ENCODE measurements at regions not wholly inside any gene's neighbourhood (a gene's known extent, or its start where the extent isn't known, plus 50 kb on each side); places are given as distances from the start of the nearest gene placed in this dataset.

GRCh38 chr2:156145469-156145868, 187.1 kb downstream of the NR4A2 start:
- no peaks in the 10 kb centered on the region for H3K9me3 ChIP-seq (ENCODE audit: insufficient read depth, low read depth, low read length)
- no peaks in the 10 kb centered on the region for H3K27me3 ChIP-seq (ENCODE audit: insufficient read depth, low read length, poor library complexity, severe bottlenecking)
- H4K20me1 ChIP-seq (ENCODE audit: insufficient read depth, low read length, poor library complexity, severe bottlenecking), result no peaks in the 10 kb centered on the region
- no peaks in the 10 kb centered on the region for H3K79me2 ChIP-seq (ENCODE audit: insufficient read depth, low read length)
- H3K36me3 ChIP-seq (ENCODE audit: insufficient read depth, low read length), result no peaks in the 10 kb centered on the region
- TF ChIP-seq EZH2phosphoT487 (IDR thresholded peaks at IDR 0.05; ENCODE audit: borderline replicate concordance), result no peak
- TF ChIP-seq, protein P1, sequence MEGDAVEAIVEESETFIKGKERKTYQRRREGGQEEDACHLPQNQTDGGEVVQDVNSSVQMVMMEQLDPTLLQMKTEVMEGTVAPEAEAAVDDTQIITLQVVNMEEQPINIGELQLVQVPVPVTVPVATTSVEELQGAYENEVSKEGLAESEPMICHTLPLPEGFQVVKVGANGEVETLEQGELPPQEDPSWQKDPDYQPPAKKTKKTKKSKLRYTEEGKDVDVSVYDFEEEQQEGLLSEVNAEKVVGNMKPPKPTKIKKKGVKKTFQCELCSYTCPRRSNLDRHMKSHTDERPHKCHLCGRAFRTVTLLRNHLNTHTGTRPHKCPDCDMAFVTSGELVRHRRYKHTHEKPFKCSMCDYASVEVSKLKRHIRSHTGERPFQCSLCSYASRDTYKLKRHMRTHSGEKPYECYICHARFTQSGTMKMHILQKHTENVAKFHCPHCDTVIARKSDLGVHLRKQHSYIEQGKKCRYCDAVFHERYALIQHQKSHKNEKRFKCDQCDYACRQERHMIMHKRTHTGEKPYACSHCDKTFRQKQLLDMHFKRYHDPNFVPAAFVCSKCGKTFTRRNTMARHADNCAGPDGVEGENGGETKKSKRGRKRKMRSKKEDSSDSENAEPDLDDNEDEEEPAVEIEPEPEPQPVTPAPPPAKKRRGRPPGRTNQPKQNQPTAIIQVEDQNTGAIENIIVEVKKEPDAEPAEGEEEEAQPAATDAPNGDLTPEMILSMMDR (conservative IDR thresholded peaks at IDR 0.05; ENCODE audit: low read length), result no peak
- H3K4me3 ChIP-seq (ENCODE audit: low read length, poor library complexity, severe bottlenecking), result no peak overlapping the region
- no peak overlapping the region for H3K9ac ChIP-seq (ENCODE audit: low read depth, low read length, poor library complexity, severe bottlenecking)
- H3K9me2 ChIP-seq (replicated peaks; ENCODE audit: low read depth, low read length), result no peaks in the 10 kb centered on the region
- H3K4me1 ChIP-seq (ENCODE audit: insufficient read depth, low read length, poor library complexity, severe bottlenecking), result no peaks in the 10 kb centered on the region
- H3F3A ChIP-seq (ENCODE audit: low read depth), result no peaks in the 10 kb centered on the region
- H3K4me2 ChIP-seq (ENCODE audit: low read depth, low read length, poor library complexity, severe bottlenecking), result no peak overlapping the region
- H2AFZ ChIP-seq (ENCODE audit: low read length), result no peak overlapping the region

DNA sequence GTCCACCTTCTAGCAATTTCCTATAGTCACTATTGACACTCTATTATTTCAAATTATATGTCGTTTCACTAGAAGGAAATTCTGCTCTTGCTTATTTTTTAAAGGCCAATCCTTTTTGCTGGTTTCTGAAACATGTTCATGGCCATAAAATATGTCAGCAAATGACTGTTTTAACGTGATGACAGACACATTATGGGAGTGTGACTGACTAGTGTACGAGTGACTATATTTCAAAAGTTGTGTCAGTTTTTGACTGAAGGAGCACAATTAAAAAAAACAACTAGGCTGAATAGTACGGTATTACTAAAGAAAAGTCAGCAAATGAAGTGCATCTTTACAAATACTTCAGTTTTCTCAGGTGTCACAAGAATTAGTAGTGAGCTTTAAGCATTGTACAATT, 196.0 kb downstream of the NR4A2 start:
- Histone ChIP-seq H3K4me1 (ENCODE audit: insufficient read depth, low read length, poor library complexity, severe bottlenecking) (no peaks in the 10 kb centered on the region), H3K36me3 (ENCODE audit: insufficient read depth, low read length) (no peaks in the 10 kb centered on the region), H3K9me3 (ENCODE audit: insufficient read depth, low read depth, low read length) (no peaks in the 10 kb centered on the region), H3K27me3 (ENCODE audit: insufficient read depth, low read length, poor library complexity, severe bottlenecking) (no peaks in the 10 kb centered on the region), H3K9me2 (replicated peaks; ENCODE audit: low read depth, low read length) (no peaks in the 10 kb centered on the region), H3K9ac (ENCODE audit: low read depth, low read length, poor library complexity, severe bottlenecking) (no peak overlapping the region), H3K4me3 (ENCODE audit: low read length, poor library complexity, severe bottlenecking) (no peak overlapping the region), H4K20me1 (ENCODE audit: insufficient read depth, low read length, poor library complexity, severe bottlenecking) (no peaks in the 10 kb centered on the region), H3K79me2 (ENCODE audit: insufficient read depth, low read length) (no peaks in the 10 kb centered on the region), H3K4me2 (ENCODE audit: low read depth, low read length, poor library complexity, severe bottlenecking) (no peak overlapping the region), H3F3A (ENCODE audit: low read depth) (no peaks in the 10 kb centered on the region), H2AFZ (ENCODE audit: low read length) (no peak overlapping the region)
- TF ChIP-seq, protein P1 (conservative IDR thresholded peaks at IDR 0.05; ENCODE audit: low read length), result no peak
- TF ChIP-seq EZH2phosphoT487 (IDR thresholded peaks at IDR 0.05; ENCODE audit: borderline replicate concordance), result no peak

DNA sequence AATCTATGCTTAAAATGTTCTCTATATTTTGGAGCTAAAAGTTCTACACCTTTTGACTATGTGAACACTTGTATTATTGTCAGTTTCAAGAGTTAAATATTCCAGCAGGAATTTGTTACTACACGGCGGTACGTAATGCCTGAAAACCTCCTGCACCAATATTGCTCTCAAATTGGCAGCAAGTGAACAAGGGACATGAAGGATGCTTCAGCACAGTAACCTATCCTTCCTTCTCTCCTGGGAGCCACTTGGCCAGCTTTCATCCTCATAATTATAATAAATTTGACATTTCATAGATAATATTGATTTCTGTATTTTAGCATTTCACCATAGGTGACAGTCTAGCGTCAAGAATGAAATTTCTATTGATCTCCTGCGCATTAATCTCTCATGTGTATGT, 197.6 kb downstream of the NR4A2 start:
- Histone ChIP-seq H3K4me3 (ENCODE audit: low read length, poor library complexity, severe bottlenecking) (no peak overlapping the region), H4K20me1 (ENCODE audit: insufficient read depth, low read length, poor library complexity, severe bottlenecking) (no peaks in the 10 kb centered on the region), H3K79me2 (ENCODE audit: insufficient read depth, low read length) (no peaks in the 10 kb centered on the region), H3K36me3 (ENCODE audit: insufficient read depth, low read length) (no peaks in the 10 kb centered on the region), H3K4me2 (ENCODE audit: low read depth, low read length, poor library complexity, severe bottlenecking) (no peak overlapping the region), H3F3A (ENCODE audit: low read depth) (no peaks in the 10 kb centered on the region), H2AFZ (ENCODE audit: low read length) (no peak overlapping the region), H3K9me3 (ENCODE audit: insufficient read depth, low read depth, low read length) (no peaks in the 10 kb centered on the region), H3K9ac (ENCODE audit: low read depth, low read length, poor library complexity, severe bottlenecking) (no peak overlapping the region), H3K27me3 (ENCODE audit: insufficient read depth, low read length, poor library complexity, severe bottlenecking) (no peaks in the 10 kb centered on the region), H3K9me2 (replicated peaks; ENCODE audit: low read depth, low read length) (no peaks in the 10 kb centered on the region), H3K4me1 (ENCODE audit: insufficient read depth, low read length, poor library complexity, severe bottlenecking) (no peaks in the 10 kb centered on the region)
- TF ChIP-seq EZH2phosphoT487 (IDR thresholded peaks at IDR 0.05; ENCODE audit: borderline replicate concordance), result no peak
- TF ChIP-seq, protein P1 (conservative IDR thresholded peaks at IDR 0.05; ENCODE audit: low read length), result no peak
